Effector memory CD8-positive, alpha-beta T cell (primary cell): ENCODE measurements at regions not wholly inside any gene's neighbourhood (a gene's known extent, or its start where the extent isn't known, plus 50 kb on each side); places are given as distances from the start of the nearest gene placed in this dataset.

ENCODE experiments used
- ATAC-seq: fragments of 150-1000 bp; cut with Tn5 transposase; replicated peaks from 2 replicates; pipeline ENCODE4 v1.10.0; 2021; ENCODE audit warnings: mild to moderate bottlenecking, moderate library complexity
- DNase-seq, 3 experiments: peaks; one replicate each; pipeline ENCODE4 v3.0.0; 2021
- H3K27ac Mint-ChIP-seq, 2 donors: one replicate each; pipeline ENCODE4 v1.8.0; 2022; ENCODE audit warnings: mild to moderate bottlenecking in 2 of 2, mixed read lengths in 2 of 2, moderate library complexity in 2 of 2
- H3K27me3 Mint-ChIP-seq, 2 donors: one replicate each; pipeline ENCODE4 v1.8.0; 2022; ENCODE audit warnings: mixed read lengths in 2 of 2
- H3K36me3 Mint-ChIP-seq: one replicate; pipeline ENCODE4 v1.8.0; 2022; ENCODE audit warnings: mild to moderate bottlenecking, moderate library complexity, mixed read lengths; ENCODE audit not compliant: insufficient read depth
- H3K4me1 Mint-ChIP-seq, 2 donors: one replicate each; pipeline ENCODE4 v1.8.0; 2022; ENCODE audit warnings: low read depth in 2 of 2, mixed read lengths in 2 of 2
- H3K4me3 Mint-ChIP-seq, 2 donors: one replicate each; pipeline ENCODE4 v1.8.0; 2022; ENCODE audit warnings: mild to moderate bottlenecking in 2 of 2, mixed read lengths in 2 of 2, moderate library complexity in 2 of 2
- H3K9me3 Mint-ChIP-seq, 2 donors: one replicate each; pipeline ENCODE4 v1.8.0; 2022; ENCODE audit warnings: mixed read lengths in 2 of 2

GRCh38 chr5:2886531-2886930, 135.1 kb upstream of the IRX2 start:
- H3K9me3 Mint-ChIP-seq, result peaks cover 6 to 13% of the 10 kb centered on the region in 2 donors
- no peaks in the 10 kb centered on the region for H3K27me3 Mint-ChIP-seq
- no peaks in the 10 kb centered on the region for H3K4me1 Mint-ChIP-seq
- H3K4me3 Mint-ChIP-seq, result no peak overlapping the region
- peaks cover 2% of the 10 kb centered on the region for H3K36me3 Mint-ChIP-seq
- ATAC-seq (no peak), DNase-seq (no peak)
- no peak overlapping the region for H3K27ac Mint-ChIP-seq

GRCh38 chr5:2883771-2884170, 132.3 kb upstream of the IRX2 start:
- ATAC-seq, result no peak

DNA sequence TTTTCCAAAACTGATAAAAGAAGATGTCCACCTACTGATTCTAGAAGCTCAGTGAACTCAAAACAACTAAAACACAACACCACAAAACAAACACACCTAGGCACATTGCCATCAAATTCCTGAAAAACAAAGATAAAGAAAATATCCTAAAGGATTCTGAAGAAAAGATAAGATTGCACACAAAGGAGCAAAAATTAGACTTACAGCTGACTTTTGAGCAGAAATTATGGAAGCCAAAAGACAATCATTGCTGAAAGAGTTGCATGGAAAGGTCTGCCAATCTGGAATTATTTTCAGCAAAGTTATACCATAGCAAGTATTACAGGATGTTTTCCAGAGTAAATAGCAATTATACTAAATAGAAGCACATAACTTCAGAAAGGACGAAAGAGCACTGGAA, 128.2 kb upstream of the IRX2 start:
- DNase-seq, result no peak
- no peak for ATAC-seq
- Mint-ChIP-seq H3K4me3 (no peak overlapping the region), H3K36me3 (no peaks in the 10 kb centered on the region), H3K9me3 (peaks cover 13 to 21% of the 10 kb centered on the region in 2 donors), H3K4me1 (no peaks in the 10 kb centered on the region), H3K27me3 (no peaks in the 10 kb centered on the region), H3K27ac (no peak overlapping the region)

More at GRCh38 chr5:2883771-2884170, 132.3 kb upstream of the IRX2 start:
- no peak overlapping the region for H3K4me3 Mint-ChIP-seq
- H3K27ac Mint-ChIP-seq, result no peak overlapping the region
- H3K4me1 Mint-ChIP-seq, result no peaks in the 10 kb centered on the region
- H3K36me3 Mint-ChIP-seq, result peaks cover 2% of the 10 kb centered on the region
- no peak for DNase-seq
- no peaks in the 10 kb centered on the region for H3K27me3 Mint-ChIP-seq
- H3K9me3 Mint-ChIP-seq, result peaks cover 9 to 21% of the 10 kb centered on the region in 2 donors

- H3K4me1 Mint-ChIP-seq, result no peaks in the 10 kb centered on the region
Measured at GRCh38 chr5:2877522-2877921, 126.0 kb upstream of the IRX2 start.

DNA sequence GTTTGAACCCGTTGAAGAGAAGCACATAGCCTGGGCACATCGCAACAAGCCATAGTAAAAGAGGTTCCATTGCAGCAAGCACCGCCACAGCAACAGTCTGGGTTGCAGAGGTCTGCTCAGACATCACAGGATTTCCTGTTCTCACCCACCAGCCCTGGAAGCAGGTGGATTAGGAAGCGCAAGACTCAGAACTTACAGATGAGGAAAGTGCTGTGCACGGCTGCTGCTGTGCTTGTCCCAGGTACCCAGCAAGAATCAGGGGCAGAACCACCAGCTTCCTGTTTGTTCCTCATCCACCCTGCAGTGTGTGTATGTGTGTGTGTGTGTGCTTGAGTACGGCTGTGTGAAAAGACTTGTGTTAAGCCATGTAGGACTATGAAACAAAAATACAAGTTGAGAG, 124.7 kb upstream of the IRX2 start:
- no peak for DNase-seq
- Mint-ChIP-seq H3K9me3 (peaks cover 13 to 18% of the 10 kb centered on the region in 2 donors), H3K36me3 (peaks cover 3% of the 10 kb centered on the region), H3K27ac (no peak overlapping the region), H3K27me3 (no peaks in the 10 kb centered on the region), H3K4me1 (no peaks in the 10 kb centered on the region), H3K4me3 (no peak overlapping the region)
- ATAC-seq, result no peak

More at GRCh38 chr5:2877522-2877921, 126.0 kb upstream of the IRX2 start:
- no peaks in the 10 kb centered on the region for H3K27me3 Mint-ChIP-seq
- H3K27ac Mint-ChIP-seq, result no peak overlapping the region
- H3K4me3 Mint-ChIP-seq, result no peak overlapping the region
- no peak for ATAC-seq
- DNase-seq, result no peak
- H3K9me3 Mint-ChIP-seq, result peaks cover 13 to 19% of the 10 kb centered on the region in 2 donors
- peaks cover 3% of the 10 kb centered on the region for H3K36me3 Mint-ChIP-seq

GRCh38 chr5:2874099-2874498, 122.6 kb upstream of the IRX2 start:
- Mint-ChIP-seq H3K36me3 (peaks cover 3% of the 10 kb centered on the region), H3K4me1 (no peaks in the 10 kb centered on the region), H3K9me3 (peaks cover 14 to 30% of the 10 kb centered on the region in 2 donors), H3K27me3 (no peaks in the 10 kb centered on the region), H3K4me3 (no peak overlapping the region), H3K27ac (no peak overlapping the region)
- DNase-seq (no peak), ATAC-seq (no peak)

- Mint-ChIP-seq H3K4me3 (no peak overlapping the region), H3K27ac (no peak overlapping the region), H3K36me3 (peaks cover 3% of the 10 kb centered on the region), H3K27me3 (no peaks in the 10 kb centered on the region), H3K4me1 (no peaks in the 10 kb centered on the region), H3K9me3 (peaks cover 12 to 28% of the 10 kb centered on the region in 2 donors)
- DNase-seq (no peak), ATAC-seq (no peak)
Measured at GRCh38 chr5:2872676-2873075, 121.2 kb upstream of the IRX2 start.

DNA sequence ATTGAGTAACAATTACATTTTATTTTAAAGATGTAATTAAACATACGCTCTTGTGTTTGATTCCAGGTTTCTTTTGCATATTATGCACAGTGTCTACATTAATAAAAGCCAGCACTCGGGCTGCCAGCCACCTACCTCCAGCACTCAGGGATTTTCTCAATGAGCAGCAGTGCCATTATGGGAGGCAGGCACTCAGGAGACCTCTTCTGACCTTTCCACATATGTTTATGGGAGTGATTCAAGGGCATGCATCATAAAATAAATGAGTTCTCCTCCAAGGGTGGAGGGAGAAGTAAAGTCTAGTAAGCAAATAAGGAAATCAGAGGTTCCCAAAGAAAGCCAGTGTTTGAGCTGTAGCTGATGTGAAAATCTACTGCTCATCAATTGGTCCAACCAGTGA, 119.8 kb upstream of the IRX2 start:
- Mint-ChIP-seq H3K36me3 (peaks cover 3% of the 10 kb centered on the region), H3K27me3 (no peaks in the 10 kb centered on the region), H3K9me3 (peaks cover 10 to 28% of the 10 kb centered on the region in 2 donors), H3K4me1 (no peaks in the 10 kb centered on the region), H3K27ac (no peak overlapping the region), H3K4me3 (no peak overlapping the region)
- ATAC-seq, result no peak
- no peak for DNase-seq

- no peak for DNase-seq
- peaks cover 3% of the 10 kb centered on the region for H3K36me3 Mint-ChIP-seq
- ATAC-seq, result no peak
- H3K9me3 Mint-ChIP-seq, result peaks cover 12 to 28% of the 10 kb centered on the region in 2 donors
- no peak overlapping the region for H3K27ac Mint-ChIP-seq
- H3K27me3 Mint-ChIP-seq, result no peaks in the 10 kb centered on the region
- no peaks in the 10 kb centered on the region for H3K4me1 Mint-ChIP-seq
- no peak overlapping the region for H3K4me3 Mint-ChIP-seq
Measured at GRCh38 chr5:2869471-2869870, 118.0 kb upstream of the IRX2 start.

DNA sequence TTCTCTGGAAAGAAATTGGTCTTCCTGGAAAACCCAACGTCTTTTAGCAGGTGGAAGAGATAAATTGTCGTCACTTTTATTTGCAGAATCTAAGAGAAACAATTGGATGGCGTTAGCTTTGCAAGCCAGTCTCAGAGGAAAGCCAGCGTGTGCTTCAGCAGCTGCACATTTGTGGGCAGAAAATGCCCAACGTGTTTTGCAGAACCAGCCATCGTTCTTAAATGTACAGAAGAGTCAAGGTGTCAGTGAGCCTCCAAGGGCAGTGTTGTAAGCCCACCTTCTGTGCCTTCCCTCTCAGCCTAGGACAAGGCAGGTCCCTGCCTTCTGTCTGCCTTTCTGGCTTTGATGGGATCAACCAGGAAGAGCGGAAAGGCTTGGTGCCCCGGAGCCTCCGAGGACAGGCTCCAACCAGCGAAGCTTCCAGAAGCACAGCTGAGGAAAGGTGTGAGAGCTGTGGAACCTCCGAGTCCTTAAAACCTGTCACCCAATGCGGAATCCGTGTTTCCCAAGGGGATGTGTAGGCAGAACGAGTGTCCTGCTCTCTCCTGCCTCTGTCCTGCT, 116.0 kb upstream of the IRX2 start:
- DNase-seq (no peak), ATAC-seq (no peak)
- Mint-ChIP-seq H3K4me3 (no peak overlapping the region), H3K36me3 (no peaks in the 10 kb centered on the region), H3K9me3 (peaks cover 11 to 23% of the 10 kb centered on the region in 2 donors), H3K27ac (no peak overlapping the region), H3K4me1 (no peaks in the 10 kb centered on the region), H3K27me3 (no peaks in the 10 kb centered on the region)

DNA sequence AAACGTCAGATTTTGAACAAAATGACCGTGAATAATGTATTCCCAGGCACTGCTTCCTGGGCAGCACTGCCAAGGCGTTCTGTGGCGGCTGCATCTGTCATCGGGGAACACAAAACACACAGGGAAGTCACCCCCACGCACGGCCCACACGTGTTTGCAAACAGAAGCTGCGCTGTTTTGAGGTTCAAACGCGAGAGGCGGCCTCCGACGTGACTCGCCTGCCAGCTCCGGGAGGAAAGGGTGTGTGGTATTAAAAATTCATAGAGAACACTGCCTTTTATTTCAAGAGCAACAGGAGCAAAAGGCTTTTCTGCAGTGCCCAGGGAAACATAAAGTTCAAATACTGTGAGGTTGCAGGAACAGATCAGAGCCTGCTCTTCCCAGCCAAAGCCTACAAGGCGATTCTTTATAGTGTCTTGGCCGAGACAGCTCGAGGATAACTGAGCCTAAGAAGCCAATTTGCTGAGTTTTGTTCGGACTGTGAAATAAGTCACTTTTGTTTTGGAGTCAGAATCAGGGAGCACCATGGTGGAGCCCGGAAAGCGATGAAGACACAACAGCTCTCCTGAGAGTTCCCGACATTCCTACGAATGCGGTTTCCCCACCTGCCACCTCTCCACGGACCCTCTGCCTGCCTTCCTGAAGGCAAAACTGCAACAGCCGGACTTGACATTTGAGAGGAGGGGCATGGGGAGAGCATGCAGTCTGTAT, 115.3 kb upstream of the IRX2 start:
- H3K27ac Mint-ChIP-seq, result no peak overlapping the region
- DNase-seq, result no peak
- H3K27me3 Mint-ChIP-seq, result no peaks in the 10 kb centered on the region
- peaks cover 14 to 23% of the 10 kb centered on the region in 2 donors for H3K9me3 Mint-ChIP-seq
- no peaks in the 10 kb centered on the region for H3K4me1 Mint-ChIP-seq
- no peak overlapping the region for H3K4me3 Mint-ChIP-seq
- H3K36me3 Mint-ChIP-seq, result no peaks in the 10 kb centered on the region
- ATAC-seq, result no peak

- no peak overlapping the region for H3K27ac Mint-ChIP-seq
- H3K4me1 Mint-ChIP-seq, result no peaks in the 10 kb centered on the region
- H3K9me3 Mint-ChIP-seq, result peaks cover 14 to 16% of the 10 kb centered on the region in 2 donors
- DNase-seq (no peak), ATAC-seq (no peak)
- no peaks in the 10 kb centered on the region for H3K27me3 Mint-ChIP-seq
- no peak overlapping the region for H3K4me3 Mint-ChIP-seq
- no peaks in the 10 kb centered on the region for H3K36me3 Mint-ChIP-seq
Measured at GRCh38 chr5:2865856-2866255, 114.4 kb upstream of the IRX2 start.

- Mint-ChIP-seq H3K27ac (no peak overlapping the region), H3K9me3 (peaks cover 6 to 11% of the 10 kb centered on the region in 2 donors)
Measured at GRCh38 chr5:2864515-2865105, 113.1 kb upstream of the IRX2 start.

More at GRCh38 chr5:2864515-2865105, 113.1 kb upstream of the IRX2 start:
- ATAC-seq (no peak), DNase-seq (no peak)
- Mint-ChIP-seq H3K27me3 (no peaks in the 10 kb centered on the region), H3K4me1 (no peaks in the 10 kb centered on the region), H3K4me3 (no peak overlapping the region), H3K36me3 (no peaks in the 10 kb centered on the region)
